ENCODE measurements at regions not wholly inside any gene's neighbourhood (a gene's known extent, or its start where the extent isn't known, plus 50 kb on each side); places are given as distances from the start of the nearest gene placed in this dataset.

DNA sequence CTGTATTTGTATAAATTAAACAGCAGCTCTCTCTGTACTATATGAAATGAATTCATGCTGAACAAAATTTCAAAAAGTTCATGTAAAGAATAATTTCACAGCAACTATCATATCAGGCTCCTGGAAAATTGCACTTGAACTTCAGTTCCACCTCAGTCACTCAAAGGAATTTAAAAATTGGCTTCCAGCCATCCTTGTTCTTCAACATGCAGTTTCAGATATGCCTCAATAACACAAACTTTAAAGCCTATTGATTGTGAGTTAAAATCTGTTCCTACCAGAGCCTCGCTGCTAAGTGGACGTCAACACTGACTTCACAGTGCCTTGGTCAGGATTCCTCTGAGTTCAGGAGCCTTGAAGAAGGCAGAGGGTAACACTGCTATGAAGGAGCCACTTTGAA lies 418.7 kb upstream of the WWC1 start:
- no peaks in the 10 kb centered on the region for H3K4me1 Mint-ChIP-seq
- ATAC-seq (no peak), DNase-seq (ENCODE audit: low spot score) (no peak)
- peaks cover 23% of the 10 kb centered on the region for H3K9me3 Mint-ChIP-seq
- ChIA-PET CTCF (no interaction called here), POLR2A (no interaction called here)
- H3K27ac Mint-ChIP-seq, result no peak overlapping the region
- H3K36me3 Mint-ChIP-seq, result no peaks in the 10 kb centered on the region
- no peaks in the 10 kb centered on the region for H3K27me3 Mint-ChIP-seq (ENCODE audit: low read depth)
- TF ChIP-seq, protein P1, sequence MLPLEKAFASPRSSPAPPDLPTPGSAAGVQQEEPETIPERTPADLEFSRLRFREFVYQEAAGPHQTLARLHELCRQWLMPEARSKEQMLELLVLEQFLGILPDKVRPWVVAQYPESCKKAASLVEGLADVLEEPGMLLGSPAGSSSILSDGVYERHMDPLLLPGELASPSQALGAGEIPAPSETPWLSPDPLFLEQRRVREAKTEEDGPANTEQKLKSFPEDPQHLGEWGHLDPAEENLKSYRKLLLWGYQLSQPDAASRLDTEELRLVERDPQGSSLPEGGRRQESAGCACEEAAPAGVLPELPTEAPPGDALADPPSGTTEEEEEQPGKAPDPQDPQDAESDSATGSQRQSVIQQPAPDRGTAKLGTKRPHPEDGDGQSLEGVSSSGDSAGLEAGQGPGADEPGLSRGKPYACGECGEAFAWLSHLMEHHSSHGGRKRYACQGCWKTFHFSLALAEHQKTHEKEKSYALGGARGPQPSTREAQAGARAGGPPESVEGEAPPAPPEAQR (CRISPR knock-in tag; IDR thresholded peaks at IDR 0.05), result no peak
- TF ChIP-seq MYBL2 (CRISPR knock-in tag; IDR thresholded peaks at IDR 0.05) (no peak), ATF1 (CRISPR knock-in tag; IDR thresholded peaks at IDR 0.05) (no peak), ZBTB21 (CRISPR knock-in tag; IDR thresholded peaks at IDR 0.05; ENCODE audit: borderline replicate concordance) (no peak)
- TF ChIP-seq, protein P2, sequence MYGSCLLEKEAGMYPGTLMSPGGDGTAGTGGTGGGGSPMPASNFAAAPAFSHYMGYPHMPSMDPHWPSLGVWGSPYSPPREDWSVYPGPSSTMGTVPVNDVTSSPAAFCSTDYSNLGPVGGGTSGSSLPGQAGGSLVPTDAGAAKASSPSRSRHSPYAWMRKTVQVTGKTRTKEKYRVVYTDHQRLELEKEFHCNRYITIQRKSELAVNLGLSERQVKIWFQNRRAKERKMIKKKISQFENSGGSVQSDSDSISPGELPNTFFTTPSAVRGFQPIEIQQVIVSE (CRISPR knock-in tag; IDR thresholded peaks at IDR 0.05; ENCODE audit: borderline replicate concordance), result no peak
- no peak overlapping the region for H3K4me3 Mint-ChIP-seq

DNA sequence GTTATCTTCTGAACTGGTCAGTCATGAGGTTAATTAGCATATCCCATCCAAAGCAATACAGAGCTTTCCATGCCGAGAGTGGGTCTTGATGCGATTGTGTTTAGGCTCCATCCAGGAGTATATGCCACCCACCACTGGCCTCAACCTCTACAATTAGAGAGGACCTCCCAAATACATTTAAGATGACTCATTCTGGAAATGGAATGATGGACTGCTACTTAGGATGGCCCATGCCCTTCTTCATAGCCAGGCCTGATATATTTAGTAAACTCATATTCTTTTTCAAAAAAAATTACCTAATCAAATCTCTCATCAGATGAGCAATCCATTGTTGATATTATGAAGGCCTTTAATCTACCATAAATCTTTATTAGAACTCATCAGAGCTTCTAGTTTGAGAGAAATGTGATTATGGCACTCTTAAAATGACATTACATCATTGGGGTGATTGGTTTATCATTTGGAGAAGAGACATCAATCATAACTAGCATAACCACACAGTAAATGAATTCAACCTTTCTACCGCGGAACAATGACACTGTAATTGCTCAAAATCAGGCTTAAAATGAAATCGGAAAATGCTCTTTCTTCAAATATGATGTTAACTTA lies 414.2 kb upstream of the WWC1 start:
- peaks cover 28% of the 10 kb centered on the region for H3K9me3 Mint-ChIP-seq
- H3K4me3 Mint-ChIP-seq, result no peak overlapping the region
- H3K4me1 Mint-ChIP-seq, result no peaks in the 10 kb centered on the region
- ChIA-PET CTCF (no interaction called here), POLR2A (no interaction called here)
- TF ChIP-seq, protein P3, sequence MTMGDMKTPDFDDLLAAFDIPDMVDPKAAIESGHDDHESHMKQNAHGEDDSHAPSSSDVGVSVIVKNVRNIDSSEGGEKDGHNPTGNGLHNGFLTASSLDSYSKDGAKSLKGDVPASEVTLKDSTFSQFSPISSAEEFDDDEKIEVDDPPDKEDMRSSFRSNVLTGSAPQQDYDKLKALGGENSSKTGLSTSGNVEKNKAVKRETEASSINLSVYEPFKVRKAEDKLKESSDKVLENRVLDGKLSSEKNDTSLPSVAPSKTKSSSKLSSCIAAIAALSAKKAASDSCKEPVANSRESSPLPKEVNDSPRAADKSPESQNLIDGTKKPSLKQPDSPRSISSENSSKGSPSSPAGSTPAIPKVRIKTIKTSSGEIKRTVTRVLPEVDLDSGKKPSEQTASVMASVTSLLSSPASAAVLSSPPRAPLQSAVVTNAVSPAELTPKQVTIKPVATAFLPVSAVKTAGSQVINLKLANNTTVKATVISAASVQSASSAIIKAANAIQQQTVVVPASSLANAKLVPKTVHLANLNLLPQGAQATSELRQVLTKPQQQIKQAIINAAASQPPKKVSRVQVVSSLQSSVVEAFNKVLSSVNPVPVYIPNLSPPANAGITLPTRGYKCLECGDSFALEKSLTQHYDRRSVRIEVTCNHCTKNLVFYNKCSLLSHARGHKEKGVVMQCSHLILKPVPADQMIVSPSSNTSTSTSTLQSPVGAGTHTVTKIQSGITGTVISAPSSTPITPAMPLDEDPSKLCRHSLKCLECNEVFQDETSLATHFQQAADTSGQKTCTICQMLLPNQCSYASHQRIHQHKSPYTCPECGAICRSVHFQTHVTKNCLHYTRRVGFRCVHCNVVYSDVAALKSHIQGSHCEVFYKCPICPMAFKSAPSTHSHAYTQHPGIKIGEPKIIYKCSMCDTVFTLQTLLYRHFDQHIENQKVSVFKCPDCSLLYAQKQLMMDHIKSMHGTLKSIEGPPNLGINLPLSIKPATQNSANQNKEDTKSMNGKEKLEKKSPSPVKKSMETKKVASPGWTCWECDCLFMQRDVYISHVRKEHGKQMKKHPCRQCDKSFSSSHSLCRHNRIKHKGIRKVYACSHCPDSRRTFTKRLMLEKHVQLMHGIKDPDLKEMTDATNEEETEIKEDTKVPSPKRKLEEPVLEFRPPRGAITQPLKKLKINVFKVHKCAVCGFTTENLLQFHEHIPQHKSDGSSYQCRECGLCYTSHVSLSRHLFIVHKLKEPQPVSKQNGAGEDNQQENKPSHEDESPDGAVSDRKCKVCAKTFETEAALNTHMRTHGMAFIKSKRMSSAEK (CRISPR knock-in tag; IDR thresholded peaks at IDR 0.05; ENCODE audit: borderline replicate concordance), result no peak
- H3K27me3 Mint-ChIP-seq (ENCODE audit: low read depth), result no peaks in the 10 kb centered on the region
- H3K36me3 Mint-ChIP-seq, result 0 out of 2 replicates have a peak, but pooled peaks cover 2% of the 10 kb centered on the region
- H3K27ac Mint-ChIP-seq, result no peak overlapping the region
- no peak for ATAC-seq
- DNase-seq (ENCODE audit: low spot score), result no peak

DNA sequence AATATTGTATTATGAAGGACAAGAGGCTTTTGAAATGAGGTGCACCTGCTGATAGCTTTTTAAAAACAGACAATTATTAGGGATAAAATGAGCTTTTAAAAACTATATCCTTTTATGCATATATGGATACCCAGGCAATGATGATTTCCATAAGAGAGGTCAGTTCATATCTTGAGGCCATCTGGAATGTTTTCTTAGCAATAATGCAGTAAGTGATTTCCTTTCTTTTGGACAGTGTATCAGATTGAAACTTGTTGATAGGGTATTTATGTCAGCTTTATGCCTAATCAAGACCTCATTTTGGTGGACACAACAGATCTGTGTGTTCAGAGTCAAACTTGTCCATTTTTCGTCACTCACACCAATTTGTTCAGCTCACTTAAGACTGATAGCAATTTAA lies 413.5 kb upstream of the WWC1 start:
- ATAC-seq (no peak), DNase-seq (ENCODE audit: low spot score) (no peak)
- Mint-ChIP-seq H3K27me3 (ENCODE audit: low read depth) (no peaks in the 10 kb centered on the region), H3K4me3 (no peak overlapping the region), H3K27ac (no peak overlapping the region), H3K36me3 (0 out of 2 replicates have a peak, but pooled peaks cover 4% of the 10 kb centered on the region), H3K4me1 (no peaks in the 10 kb centered on the region), H3K9me3 (peaks cover 36% of the 10 kb centered on the region)
- POLR2A ChIA-PET, result no interaction called here
- CTCF ChIA-PET, result no interaction called here
- TF ChIP-seq, protein P4, sequence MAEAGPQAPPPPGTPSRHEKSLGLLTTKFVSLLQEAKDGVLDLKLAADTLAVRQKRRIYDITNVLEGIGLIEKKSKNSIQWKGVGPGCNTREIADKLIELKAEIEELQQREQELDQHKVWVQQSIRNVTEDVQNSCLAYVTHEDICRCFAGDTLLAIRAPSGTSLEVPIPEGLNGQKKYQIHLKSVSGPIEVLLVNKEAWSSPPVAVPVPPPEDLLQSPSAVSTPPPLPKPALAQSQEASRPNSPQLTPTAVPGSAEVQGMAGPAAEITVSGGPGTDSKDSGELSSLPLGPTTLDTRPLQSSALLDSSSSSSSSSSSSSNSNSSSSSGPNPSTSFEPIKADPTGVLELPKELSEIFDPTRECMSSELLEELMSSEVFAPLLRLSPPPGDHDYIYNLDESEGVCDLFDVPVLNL (CRISPR knock-in tag; IDR thresholded peaks at IDR 0.05; ENCODE audit: borderline replicate concordance, low read depth), result no peak
- TF ChIP-seq, protein P5, sequence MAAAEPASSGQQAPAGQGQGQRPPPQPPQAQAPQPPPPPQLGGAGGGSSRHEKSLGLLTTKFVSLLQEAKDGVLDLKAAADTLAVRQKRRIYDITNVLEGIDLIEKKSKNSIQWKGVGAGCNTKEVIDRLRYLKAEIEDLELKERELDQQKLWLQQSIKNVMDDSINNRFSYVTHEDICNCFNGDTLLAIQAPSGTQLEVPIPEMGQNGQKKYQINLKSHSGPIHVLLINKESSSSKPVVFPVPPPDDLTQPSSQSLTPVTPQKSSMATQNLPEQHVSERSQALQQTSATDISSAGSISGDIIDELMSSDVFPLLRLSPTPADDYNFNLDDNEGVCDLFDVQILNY (CRISPR knock-in tag; IDR thresholded peaks at IDR 0.05), result no peak
- no peak for TF ChIP-seq SMAD4 (CRISPR knock-in tag; IDR thresholded peaks at IDR 0.05)
- TF ChIP-seq, protein P6, sequence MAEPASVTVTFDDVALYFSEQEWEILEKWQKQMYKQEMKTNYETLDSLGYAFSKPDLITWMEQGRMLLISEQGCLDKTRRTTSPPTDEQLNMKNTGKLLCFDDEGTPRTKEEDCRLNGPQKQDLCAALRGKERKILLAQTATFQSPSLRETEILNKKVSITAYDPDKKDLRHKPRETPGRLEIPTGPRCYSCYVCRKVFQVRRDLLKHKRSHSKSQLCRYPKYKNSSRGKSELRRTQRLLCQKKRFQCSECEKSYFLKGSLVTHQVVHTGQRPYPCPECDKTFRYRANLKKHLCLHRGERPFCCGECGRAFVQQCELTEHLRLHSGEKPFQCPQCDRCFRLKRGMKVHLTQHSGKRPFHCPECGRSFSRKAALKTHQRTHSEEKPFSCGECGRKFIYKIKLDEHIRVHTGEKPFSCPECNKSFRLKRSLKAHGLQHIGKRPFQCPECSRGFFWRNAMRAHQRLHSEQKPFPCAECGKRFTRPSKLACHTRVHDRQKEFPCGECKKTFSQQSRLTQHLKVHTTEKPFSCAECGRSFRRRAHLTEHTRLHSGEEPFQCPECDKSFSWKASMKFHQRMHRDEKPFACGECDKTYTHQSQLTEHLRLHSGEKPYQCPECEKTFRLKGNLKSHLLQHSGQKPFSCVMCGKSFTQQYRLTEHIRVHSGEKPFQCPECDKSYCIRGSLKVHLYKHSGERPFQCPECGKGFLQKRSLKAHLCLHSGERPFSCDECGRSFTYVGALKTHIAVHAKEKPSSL (CRISPR knock-in tag; conservative IDR thresholded peaks at IDR 0.05), result no peak
- TF ChIP-seq, protein P7, sequence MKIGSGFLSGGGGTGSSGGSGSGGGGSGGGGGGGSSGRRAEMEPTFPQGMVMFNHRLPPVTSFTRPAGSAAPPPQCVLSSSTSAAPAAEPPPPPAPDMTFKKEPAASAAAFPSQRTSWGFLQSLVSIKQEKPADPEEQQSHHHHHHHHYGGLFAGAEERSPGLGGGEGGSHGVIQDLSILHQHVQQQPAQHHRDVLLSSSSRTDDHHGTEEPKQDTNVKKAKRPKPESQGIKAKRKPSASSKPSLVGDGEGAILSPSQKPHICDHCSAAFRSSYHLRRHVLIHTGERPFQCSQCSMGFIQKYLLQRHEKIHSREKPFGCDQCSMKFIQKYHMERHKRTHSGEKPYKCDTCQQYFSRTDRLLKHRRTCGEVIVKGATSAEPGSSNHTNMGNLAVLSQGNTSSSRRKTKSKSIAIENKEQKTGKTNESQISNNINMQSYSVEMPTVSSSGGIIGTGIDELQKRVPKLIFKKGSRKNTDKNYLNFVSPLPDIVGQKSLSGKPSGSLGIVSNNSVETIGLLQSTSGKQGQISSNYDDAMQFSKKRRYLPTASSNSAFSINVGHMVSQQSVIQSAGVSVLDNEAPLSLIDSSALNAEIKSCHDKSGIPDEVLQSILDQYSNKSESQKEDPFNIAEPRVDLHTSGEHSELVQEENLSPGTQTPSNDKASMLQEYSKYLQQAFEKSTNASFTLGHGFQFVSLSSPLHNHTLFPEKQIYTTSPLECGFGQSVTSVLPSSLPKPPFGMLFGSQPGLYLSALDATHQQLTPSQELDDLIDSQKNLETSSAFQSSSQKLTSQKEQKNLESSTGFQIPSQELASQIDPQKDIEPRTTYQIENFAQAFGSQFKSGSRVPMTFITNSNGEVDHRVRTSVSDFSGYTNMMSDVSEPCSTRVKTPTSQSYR (CRISPR knock-in tag; IDR thresholded peaks at IDR 0.05), result no peak
- no peak for TF ChIP-seq ZNF416 (CRISPR knock-in tag; IDR thresholded peaks at IDR 0.05)
- no peak for TF ChIP-seq GTF2I (CRISPR knock-in tag; conservative IDR thresholded peaks at IDR 0.05)
- TF ChIP-seq, protein P8, sequence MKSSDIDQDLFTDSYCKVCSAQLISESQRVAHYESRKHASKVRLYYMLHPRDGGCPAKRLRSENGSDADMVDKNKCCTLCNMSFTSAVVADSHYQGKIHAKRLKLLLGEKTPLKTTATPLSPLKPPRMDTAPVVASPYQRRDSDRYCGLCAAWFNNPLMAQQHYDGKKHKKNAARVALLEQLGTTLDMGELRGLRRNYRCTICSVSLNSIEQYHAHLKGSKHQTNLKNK (CRISPR knock-in tag; IDR thresholded peaks at IDR 0.05), result no peak
- no peak for TF ChIP-seq HMGA2 (CRISPR knock-in tag; IDR thresholded peaks at IDR 0.05)
